IPS-NIHi11 (cell line): ENCODE measurements at regions not wholly inside any gene's neighbourhood (a gene's known extent, or its start where the extent isn't known, plus 50 kb on each side); places are given as distances from the start of the nearest gene placed in this dataset.

ENCODE experiments used
- DNase-seq: peaks from one replicate; pipeline ENCODE4 v3.0.0; 2012; ENCODE audit warnings: mixed read lengths, low spot score

DNA sequence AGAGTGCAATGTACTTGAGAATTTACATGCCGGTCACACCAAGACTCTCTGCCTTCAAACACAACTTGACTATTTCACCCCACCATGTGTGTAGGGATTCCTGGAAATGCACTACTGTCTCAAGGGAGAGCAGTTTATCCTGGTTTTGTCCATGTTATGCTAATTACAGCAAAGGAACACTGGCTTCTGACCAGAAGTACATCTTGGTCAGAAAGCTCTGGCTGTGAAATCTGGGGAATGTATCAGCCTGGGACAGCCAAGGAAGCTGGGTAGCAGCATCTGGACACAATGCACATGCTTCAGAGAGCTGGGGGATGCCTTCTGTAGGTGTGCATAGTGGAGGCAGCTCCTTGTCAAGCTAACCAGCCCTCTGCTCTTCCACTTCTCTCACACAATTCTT lies 1432.6 kb upstream of the TENM3 start:
- no peak for DNase-seq

DNA sequence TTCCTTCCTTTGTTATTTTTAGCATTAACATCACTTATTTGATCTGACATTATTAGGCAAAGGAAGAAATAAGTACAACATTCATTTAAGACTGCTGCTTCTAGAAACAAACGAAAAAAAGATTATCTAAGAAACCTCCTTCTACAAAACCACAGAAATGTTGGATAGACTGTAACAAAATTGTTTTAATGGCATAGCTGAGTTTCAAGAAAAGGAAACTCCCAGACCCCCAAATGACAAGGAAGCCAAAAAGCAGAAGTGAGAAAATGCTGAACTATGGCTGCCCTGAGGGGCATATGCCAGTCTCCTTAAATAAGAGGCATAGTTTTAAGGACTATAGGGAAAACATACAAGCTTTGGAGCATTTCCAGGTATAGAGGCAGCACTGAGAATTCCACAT lies 1431.6 kb upstream of the TENM3 start:
- DNase-seq, result no peak

GRCh38 chr4:180812783-180813182 lies 1430.4 kb upstream of the TENM3 start:
- no peak for DNase-seq

GRCh38 chr4:180814875-180815417 lies 1428.3 kb upstream of the TENM3 start:
- no peak for DNase-seq

GRCh38 chr4:180817529-180817928 lies 1425.7 kb upstream of the TENM3 start:
- DNase-seq, result no peak

DNA sequence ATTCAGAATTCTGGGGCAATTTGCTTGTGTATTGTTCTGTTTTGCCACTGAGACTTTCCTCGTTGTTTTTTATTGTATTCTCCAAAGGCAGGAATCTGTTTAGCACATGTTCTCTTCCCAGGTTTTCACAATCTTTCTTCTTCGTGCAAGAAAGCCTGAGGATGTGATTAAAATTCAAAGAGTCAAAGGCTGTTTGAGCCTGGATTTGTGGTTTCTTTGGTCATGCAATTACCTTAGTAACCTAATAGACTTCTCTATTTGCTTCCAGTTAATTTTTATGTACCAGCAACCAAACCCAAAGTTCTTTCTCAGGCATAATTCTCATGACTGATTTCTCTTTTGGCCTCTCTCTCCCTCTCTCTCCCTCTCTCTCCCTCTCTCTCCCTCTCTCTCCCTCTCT lies 1420.1 kb upstream of the TENM3 start:
- DNase-seq, result no peak

DNA sequence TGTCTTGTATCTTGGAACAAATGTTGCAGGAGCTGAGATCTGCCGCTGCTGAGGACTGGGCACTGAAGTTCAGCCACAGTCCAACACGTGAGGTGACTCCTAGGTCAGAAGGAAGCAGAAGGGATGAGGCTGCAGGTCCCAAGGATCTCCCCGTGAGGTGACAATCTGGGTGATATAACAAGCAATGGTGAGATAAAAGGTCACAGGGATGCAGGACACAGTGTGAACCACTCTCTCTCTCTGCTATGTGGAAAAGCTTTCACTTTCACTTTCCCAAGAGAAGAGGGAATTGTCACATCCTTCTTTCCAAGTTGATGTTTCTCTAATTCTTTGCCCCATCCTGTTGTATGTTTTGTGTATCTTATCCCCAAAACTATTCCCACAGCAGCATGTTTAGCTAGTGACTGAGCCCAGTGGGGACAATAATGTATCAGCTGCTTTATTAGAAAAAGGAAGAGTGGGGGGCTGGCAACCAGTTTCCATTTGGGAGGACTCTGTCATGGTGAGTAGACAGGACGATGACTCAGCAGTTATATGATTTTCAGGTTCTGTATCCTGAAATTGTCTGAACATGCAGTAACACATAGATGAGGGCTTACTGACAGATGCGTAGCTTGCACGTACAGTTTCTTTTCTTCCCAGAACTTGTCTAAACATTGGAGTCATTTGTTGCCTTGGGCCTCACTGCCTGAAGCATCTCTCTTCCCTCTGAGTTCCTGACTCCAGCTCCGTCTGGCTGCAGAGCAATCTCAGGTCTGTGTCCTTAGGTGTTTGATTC lies 1415.8 kb upstream of the TENM3 start:
- DNase-seq, result no peak

GRCh38 chr4:180828455-180829018 lies 1414.7 kb upstream of the TENM3 start:
- peak; percentile 21 for DNase-seq

DNA sequence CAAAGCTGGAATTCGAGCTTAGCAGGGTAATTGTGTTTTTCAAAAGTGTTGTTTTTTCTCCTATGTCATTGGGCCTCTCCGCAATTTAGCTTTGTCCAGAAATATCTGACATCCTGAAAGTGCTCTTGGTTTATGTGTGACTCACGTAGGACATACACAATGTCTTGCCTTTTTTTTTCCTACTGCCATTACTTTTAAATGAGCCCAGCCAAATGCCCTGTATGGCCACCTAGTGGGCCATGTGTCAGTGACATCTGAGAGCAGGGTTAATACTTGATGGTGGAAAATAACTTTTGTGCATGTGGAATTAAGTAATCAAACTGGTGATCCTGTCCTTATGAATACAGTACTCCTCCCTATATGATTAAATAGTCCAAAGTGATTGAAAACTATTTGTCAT lies 1411.1 kb upstream of the TENM3 start:
- peak; percentile 17 for DNase-seq

DNA sequence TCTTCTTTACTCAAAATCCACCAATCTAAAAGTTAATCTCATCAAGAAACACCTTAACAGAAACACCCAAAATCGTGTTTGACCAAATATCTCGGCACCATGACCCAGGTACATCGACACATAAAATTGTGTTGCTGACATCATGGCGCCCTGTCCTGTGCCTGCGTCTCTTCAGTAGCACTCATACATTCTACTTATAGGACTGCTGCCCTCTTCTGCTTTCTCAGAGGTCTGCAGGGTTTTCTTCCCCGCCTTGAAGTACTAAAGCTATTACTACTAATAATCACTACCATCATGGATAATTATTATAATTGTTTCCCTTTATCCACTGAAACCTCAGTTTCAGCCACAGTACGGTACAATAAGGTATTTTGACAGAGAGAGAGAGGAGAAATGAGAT lies 1403.1 kb upstream of the TENM3 start:
- DNase-seq, result no peak

- DNase-seq, result no peak
These were observed 1392.8 kb upstream of the TENM3 start for GRCh38 chr4:180850318-180850940.

DNA sequence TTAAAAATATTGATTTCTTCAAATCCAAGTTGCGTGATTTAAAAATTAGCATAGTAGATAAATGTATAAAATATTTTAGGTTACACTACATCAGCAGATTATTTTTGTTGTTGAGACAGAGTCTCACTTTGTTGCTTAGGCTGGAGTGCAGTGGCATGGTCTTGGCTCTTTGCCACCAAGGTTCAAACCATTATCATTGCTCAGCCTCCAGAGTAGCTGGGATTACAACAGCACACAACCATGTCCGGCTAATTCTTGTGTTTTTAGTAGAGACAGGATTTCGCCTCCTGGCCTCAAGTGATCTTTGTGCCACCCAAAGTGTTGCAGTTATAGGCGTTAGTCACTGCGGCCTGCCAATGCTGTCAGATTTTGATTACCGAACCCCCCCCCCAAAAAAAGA lies 1390.5 kb upstream of the TENM3 start:
- DNase-seq, result no peak

GRCh38 chr4:180855184-180855583 lies 1388.0 kb upstream of the TENM3 start:
- DNase-seq, result no peak

DNA sequence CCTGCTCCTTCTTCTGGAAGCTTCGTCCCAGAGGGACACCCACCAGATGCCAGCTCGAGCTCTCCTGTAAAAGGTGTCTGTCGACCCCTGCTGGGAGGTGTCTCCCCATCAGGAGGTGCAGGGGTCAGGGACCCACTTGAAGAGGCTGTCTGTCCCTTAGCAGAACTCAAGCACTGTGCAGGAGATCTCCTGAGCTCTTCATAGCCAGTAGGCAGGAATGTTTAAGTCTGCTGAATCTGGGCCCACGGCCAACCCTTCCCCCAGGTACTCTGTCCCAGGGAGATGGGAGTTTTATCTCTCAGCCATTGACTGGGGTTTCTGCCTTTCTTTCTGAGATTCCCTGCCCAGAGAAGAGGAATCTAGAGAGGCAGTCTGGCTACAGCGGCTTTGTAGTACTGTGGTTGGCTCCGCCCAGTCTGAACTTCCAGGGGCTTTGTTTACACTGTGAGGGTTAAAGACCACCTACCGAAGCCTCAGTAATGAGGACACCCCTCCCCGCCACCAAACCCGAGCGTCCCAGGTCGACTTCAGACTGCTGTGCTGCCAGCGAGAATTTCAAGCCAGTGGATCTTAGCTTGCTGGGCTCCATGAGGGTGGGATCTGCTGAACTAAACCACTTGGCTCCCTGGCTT lies 1383.0 kb upstream of the TENM3 start:
- no peak for DNase-seq

DNA sequence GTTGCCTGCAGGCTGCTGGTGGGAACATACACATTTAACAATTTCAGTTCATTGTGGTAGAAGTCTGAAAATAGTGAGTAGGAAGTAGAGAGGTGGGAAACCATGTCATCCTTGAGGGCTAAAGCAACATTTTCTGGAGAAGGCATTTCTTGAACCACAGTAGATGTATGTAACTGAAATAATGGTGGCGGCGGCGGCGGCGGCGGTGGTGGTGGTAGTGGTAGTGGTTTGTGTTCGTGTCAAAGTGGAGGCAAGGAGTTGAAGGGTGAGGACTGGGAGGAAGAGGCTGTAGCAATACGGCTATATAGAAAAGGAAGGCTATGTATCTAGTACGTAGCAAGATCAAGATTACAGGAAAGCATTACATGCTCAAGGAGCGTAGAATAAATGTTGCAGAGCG lies 1381.6 kb upstream of the TENM3 start:
- no peak for DNase-seq

GRCh38 chr4:180866933-180867643 lies 1376.1 kb upstream of the TENM3 start:
- DNase-seq, result no peak

DNA sequence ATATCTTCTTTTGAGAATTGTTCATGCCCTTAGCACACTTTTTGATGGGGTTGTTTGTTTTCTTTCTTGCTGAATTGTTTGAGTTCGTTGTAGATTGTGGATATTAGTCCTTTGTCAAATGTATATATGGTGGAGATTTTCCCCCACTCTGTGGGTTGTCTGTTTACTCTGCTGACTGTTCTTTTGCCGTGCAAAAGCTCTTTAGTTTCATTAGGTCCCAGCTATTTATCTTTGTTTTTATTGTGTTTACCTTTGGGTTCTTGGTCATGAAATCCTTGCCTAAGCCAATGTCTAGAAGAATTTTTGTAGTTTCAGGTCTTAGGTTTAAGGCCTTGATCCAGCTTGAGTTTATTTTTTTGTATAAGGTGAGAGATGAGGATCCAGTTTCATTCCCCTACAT lies 1372.6 kb upstream of the TENM3 start:
- no peak for DNase-seq

GRCh38 chr4:180898305-180898704 lies 1344.9 kb upstream of the TENM3 start:
- DNase-seq, result no peak

DNA sequence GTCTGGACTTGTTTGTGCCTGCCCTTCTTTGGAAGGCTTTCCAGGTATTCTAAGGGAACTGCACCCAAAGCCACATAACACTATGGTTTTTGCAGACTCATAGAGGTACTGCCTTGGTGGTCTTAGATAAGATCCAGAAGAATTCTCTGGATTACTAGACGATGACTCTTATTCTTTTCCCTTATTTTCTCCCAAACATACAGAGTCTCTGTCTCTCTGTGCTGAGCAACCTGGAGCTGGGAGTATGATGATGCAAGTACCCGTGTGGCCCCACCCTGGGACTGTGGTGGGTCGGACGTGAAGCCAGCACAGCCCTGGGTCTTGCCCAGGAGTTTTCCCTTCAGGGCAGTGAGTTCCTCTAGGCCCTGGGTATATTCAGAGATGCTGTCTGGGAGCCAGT lies 1342.4 kb upstream of the TENM3 start:
- DNase-seq, result no peak

DNA sequence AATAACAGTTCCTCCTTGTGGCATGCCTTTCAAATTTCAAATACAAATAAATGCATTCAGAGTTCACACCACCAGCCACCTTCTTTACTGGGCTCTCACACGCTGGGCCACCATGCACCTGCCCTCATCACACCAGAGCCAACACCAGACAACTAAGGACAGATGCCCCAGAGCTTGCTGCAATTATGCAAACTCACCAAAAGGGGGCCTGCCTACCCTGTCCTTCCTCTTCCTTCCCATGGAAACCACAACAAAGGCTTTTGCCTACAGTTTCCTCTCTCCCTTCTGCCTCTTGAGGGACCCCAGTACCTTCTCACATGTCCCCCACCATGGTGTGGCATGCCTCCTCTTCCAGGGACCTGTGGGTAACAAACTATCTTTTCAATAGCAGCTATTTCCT lies 1333.9 kb upstream of the TENM3 start:
- DNase-seq, result peak; percentile 63

GRCh38 chr4:180913750-180914149 lies 1329.5 kb upstream of the TENM3 start:
- no peak for DNase-seq

DNA sequence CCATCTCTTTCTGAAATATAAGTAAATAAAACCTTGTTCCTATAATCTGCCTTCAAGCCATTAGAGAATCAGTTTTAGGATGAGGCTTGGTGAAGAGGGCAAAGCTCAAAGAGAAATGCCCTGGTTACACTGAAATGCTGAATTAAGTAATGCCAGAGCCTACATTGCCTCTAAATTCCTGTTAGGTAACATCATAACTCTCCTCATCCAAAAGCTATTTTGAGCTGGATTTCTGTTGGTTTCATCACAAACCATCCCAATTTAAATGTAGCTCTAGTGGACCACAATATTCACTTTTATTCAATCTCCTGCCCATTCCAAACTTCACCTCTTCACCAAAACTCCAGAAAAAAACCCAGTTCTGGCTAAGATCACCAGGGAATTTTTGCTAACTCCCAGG lies 1319.7 kb upstream of the TENM3 start:
- DNase-seq, result no peak
